ENCODE measurements at regions not wholly inside any gene's neighbourhood (a gene's known extent, or its start where the extent isn't known, plus 50 kb on each side); places are given as distances from the start of the nearest gene placed in this dataset.

DNA sequence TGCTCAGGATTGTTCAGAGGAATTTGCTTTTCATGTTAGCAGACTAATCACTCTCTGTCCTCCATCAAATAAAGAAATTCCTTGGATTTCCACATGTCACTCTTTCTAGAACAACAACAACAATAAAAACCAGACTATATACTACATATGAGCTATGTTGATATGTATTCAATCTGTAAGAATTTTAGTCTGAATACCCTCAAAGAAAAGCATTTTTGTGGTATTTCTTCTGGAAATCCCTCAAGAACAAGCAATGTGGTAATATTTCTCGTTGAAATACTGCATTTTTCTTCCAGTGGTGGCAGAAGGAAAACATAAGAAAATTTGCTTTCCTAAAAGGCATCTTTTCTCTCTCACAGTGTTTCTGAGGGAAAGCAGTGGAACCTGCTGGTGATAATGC is 312.6 kb upstream of the RSPO3 start:
- no peaks in the 10 kb centered on the region for H3K4me1 Mint-ChIP-seq (ENCODE audit: low read depth)
- ChIA-PET CTCF (no interaction called here), POLR2A (no interaction called here)
- no peak for ATAC-seq
- H3K27me3 Mint-ChIP-seq, result no peaks in the 10 kb centered on the region
- H3K9me3 Mint-ChIP-seq, result no peaks in the 10 kb centered on the region
- TF ChIP-seq CTCF (IDR thresholded peaks at IDR 0.05), result no peak
- no peak overlapping the region for H3K4me3 Mint-ChIP-seq
- intact Hi-C loops (cut with micrococcal nuclease), result no loop called here
- DNase-seq, result no peak
- no peaks in the 10 kb centered on the region for H3K36me3 Mint-ChIP-seq (ENCODE audit: low read depth)
- H3K27ac Mint-ChIP-seq, result no peak overlapping the region

DNA sequence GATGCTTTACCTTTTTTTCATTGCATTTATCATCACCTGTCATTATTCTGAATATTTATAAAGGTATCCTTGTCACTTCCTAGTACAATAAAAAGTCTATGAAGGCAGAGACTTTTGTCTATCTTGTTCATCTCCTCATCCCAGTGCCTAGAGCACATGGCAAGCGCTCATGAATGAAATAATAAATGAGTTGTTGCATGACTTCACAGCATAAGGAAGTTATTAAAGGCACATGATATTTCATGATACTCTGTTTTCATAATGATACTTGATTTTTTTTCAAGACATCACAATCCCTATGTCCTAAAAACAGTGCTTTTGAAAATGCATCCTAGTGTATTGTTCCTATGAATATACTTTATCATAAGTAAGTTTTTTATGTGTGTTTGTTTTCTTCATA is 310.6 kb upstream of the RSPO3 start:
- ATAC-seq (no peak), DNase-seq (no peak)
- H3K4me3 Mint-ChIP-seq, result no peak overlapping the region
- H3K27me3 Mint-ChIP-seq, result no peaks in the 10 kb centered on the region
- H3K36me3 Mint-ChIP-seq (ENCODE audit: low read depth), result no peaks in the 10 kb centered on the region
- H3K9me3 Mint-ChIP-seq, result no peaks in the 10 kb centered on the region
- H3K4me1 Mint-ChIP-seq (ENCODE audit: low read depth), result no peaks in the 10 kb centered on the region
- intact Hi-C loops (cut with micrococcal nuclease), result no loop called here
- no peak for TF ChIP-seq CTCF (IDR thresholded peaks at IDR 0.05)
- POLR2A ChIA-PET, result no interaction called here
- H3K27ac Mint-ChIP-seq, result no peak overlapping the region
- CTCF ChIA-PET, result no interaction called here

DNA sequence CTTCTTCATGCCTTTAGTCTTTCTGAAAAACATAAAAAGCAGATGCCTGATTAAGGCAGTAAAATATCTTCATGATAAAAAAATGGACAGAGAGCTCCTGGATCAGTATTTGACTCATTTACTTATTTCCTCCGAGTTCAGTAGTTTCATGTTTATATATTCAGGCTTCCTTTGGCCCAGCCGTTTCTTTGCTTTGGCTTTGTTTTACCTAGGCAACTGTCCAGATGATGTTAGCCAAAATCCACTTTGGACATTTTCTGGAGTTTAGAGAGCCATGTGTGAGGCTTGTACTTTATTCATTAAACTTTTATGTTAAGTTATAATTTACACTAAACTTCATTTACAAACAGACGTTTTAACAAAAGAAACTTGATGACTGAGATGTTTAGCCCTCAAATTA is 307.1 kb upstream of the RSPO3 start:
- ATAC-seq (no peak), DNase-seq (no peak)
- no peaks in the 10 kb centered on the region for H3K36me3 Mint-ChIP-seq (ENCODE audit: low read depth)
- no peaks in the 10 kb centered on the region for H3K4me1 Mint-ChIP-seq (ENCODE audit: low read depth)
- H3K9me3 Mint-ChIP-seq, result no peaks in the 10 kb centered on the region
- ChIA-PET CTCF (no interaction called here), POLR2A (no interaction called here)
- intact Hi-C loops (cut with micrococcal nuclease), result no loop called here
- no peak overlapping the region for H3K27ac Mint-ChIP-seq
- H3K4me3 Mint-ChIP-seq, result no peak overlapping the region
- TF ChIP-seq CTCF (IDR thresholded peaks at IDR 0.05), result no peak
- H3K27me3 Mint-ChIP-seq, result no peaks in the 10 kb centered on the region

DNA sequence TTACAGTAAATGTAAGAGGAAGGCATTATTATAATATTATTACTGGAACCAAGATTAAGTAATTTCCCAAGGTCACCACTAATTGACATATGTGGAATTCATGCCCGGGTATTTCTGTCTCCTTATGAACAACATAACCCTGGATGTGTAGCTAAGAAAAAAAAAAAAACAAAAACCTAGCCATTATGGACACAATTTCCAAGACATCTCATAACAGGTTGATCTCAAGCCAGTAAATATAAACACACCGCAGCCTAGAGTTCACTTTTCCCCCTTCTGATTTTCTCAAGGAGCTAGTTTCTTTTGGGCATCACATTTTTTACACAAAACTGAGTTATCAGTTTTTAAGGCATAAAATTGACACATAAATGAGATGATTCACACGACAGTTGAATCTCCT is 306.5 kb upstream of the RSPO3 start:
- Mint-ChIP-seq H3K27me3 (no peaks in the 10 kb centered on the region), H3K4me3 (no peak overlapping the region), H3K9me3 (no peaks in the 10 kb centered on the region), H3K4me1 (ENCODE audit: low read depth) (no peaks in the 10 kb centered on the region), H3K27ac (no peak overlapping the region), H3K36me3 (ENCODE audit: low read depth) (no peaks in the 10 kb centered on the region)
- ATAC-seq, result no peak
- ChIA-PET POLR2A (interaction anchor here (0.6 kb wide), 1 partner anchor 14 kb away, joined by 3 read pairs; no protein-coding TSS in a partner anchor), CTCF (interaction anchor here (0.9 kb wide), 1 partner anchor 22 kb away, joined by 3 read pairs; no protein-coding TSS in a partner anchor)
- no peak for DNase-seq
- no peak for TF ChIP-seq CTCF (IDR thresholded peaks at IDR 0.05)
- intact Hi-C loops (cut with micrococcal nuclease), result no loop called here

- TF ChIP-seq CTCF (IDR thresholded peaks at IDR 0.05), result no peak
- intact Hi-C loops (cut with micrococcal nuclease), result no loop called here
- ATAC-seq, result no peak
- Mint-ChIP-seq H3K9me3 (no peaks in the 10 kb centered on the region), H3K36me3 (ENCODE audit: low read depth) (no peaks in the 10 kb centered on the region), H3K4me1 (ENCODE audit: low read depth) (no peaks in the 10 kb centered on the region), H3K27ac (no peak overlapping the region), H3K27me3 (no peaks in the 10 kb centered on the region), H3K4me3 (no peak overlapping the region)
- POLR2A ChIA-PET, result interaction anchor here (0.6 to 0.7 kb wide), 2 partner anchors 14 to 187 kb away, joined by 3 read pairs; no protein-coding TSS in a partner anchor
- CTCF ChIA-PET, result interaction anchor here (0.9 kb wide), 1 partner anchor 22 kb away, joined by 3 read pairs; no protein-coding TSS in a partner anchor
- no peak for DNase-seq
Measured at GRCh38 chr6:126812651-126813050, 305.8 kb upstream of the RSPO3 start.
